ENCODE measurements at regions not wholly inside any gene's neighbourhood (a gene's known extent, or its start where the extent isn't known, plus 50 kb on each side); places are given as distances from the start of the nearest gene placed in this dataset.
"Not testable (repeated sequence)": the region's sequence is repeated elsewhere in the genome, so short reads cannot be mapped to it uniquely, and the experiment has no call there.

GRCh38 chr7:131944556-131945069 is 388.2 kb upstream of the PODXL start:
- ATAC-seq (no peak), DNase-seq (ENCODE audit: missing footprints) (no peak)
- intact Hi-C loops (cut with DNase I) = loop anchor here (2.0 to 5.0 kb wide), 3 partner anchors 103 to 636 kb away; no protein-coding TSS in a partner anchor

GRCh38 chr7:131943646-131944045 is 387.2 kb upstream of the PODXL start:
- intact Hi-C loops (cut with DNase I) = loop anchor here (2.0 kb wide), 1 partner anchor 637 kb away; no protein-coding TSS in a partner anchor
- DNase-seq (ENCODE audit: missing footprints) (no peak), ATAC-seq (no peak)

- intact Hi-C loops (cut with DNase I) = no loop called here
- ATAC-seq = no peak
- DNase-seq (ENCODE audit: missing footprints) = no peak
These were observed 386.8 kb upstream of the PODXL start for GRCh38 chr7:131943211-131943610.

GRCh38 chr7:131942287-131943150 is 386.1 kb upstream of the PODXL start:
- intact Hi-C loops (cut with DNase I) = no loop called here
- no peak for ATAC-seq
- DNase-seq (ENCODE audit: missing footprints) = no peak

GRCh38 chr7:131941291-131941690 is 384.9 kb upstream of the PODXL start:
- ATAC-seq = no peak
- intact Hi-C loops (cut with DNase I) = no loop called here
- no peak for DNase-seq (ENCODE audit: missing footprints)

GRCh38 chr7:131940621-131941165 is 384.3 kb upstream of the PODXL start:
- intact Hi-C loops (cut with DNase I) = no loop called here
- ATAC-seq (no peak), DNase-seq (ENCODE audit: missing footprints) (no peak)

- intact Hi-C loops (cut with DNase I); ATAC-seq; DNase-seq (ENCODE audit: missing footprints): not testable (repeated sequence)
These were observed 382.4 kb upstream of the PODXL start for GRCh38 chr7:131938788-131939187.

GRCh38 chr7:131937868-131938267 is 381.4 kb upstream of the PODXL start:
- intact Hi-C loops (cut with DNase I) = no loop called here
- ATAC-seq (no peak), DNase-seq (ENCODE audit: missing footprints) (no peak)

GRCh38 chr7:131935180-131935579 is 378.8 kb upstream of the PODXL start:
- ATAC-seq = no peak
- intact Hi-C loops (cut with DNase I) = no loop called here

GRCh38 chr7:131934452-131934851 is 378.0 kb upstream of the PODXL start:
- no peak for DNase-seq (ENCODE audit: missing footprints)
- intact Hi-C loops (cut with DNase I) = no loop called here
- ATAC-seq = no peak

More at GRCh38 chr7:131935180-131935579, 378.8 kb upstream of the PODXL start:
- DNase-seq (ENCODE audit: missing footprints) = no peak

- ATAC-seq (no peak), DNase-seq (ENCODE audit: missing footprints) (no peak)
- intact Hi-C loops (cut with DNase I) = no loop called here
These were observed 377.4 kb upstream of the PODXL start for GRCh38 chr7:131933751-131934289.

- ATAC-seq; DNase-seq (ENCODE audit: missing footprints); intact Hi-C loops (cut with DNase I): not testable (repeated sequence)
These were observed 376.8 kb upstream of the PODXL start for GRCh38 chr7:131933219-131933618.

- no peak for ATAC-seq
- intact Hi-C loops (cut with DNase I) = no loop called here
- DNase-seq (ENCODE audit: missing footprints) = no peak
These were observed 375.8 kb upstream of the PODXL start for GRCh38 chr7:131932271-131932670.

GRCh38 chr7:131931370-131931769 is 374.9 kb upstream of the PODXL start:
- ATAC-seq = no peak
- intact Hi-C loops (cut with DNase I) = no loop called here

GRCh38 chr7:131929632-131930031 is 373.2 kb upstream of the PODXL start:
- intact Hi-C loops (cut with DNase I) = no loop called here
- no peak for ATAC-seq
- no peak for DNase-seq (ENCODE audit: missing footprints)

More at GRCh38 chr7:131931370-131931769, 374.9 kb upstream of the PODXL start:
- DNase-seq (ENCODE audit: missing footprints) = no peak

GRCh38 chr7:131927770-131928423 is 371.5 kb upstream of the PODXL start:
- DNase-seq (ENCODE audit: missing footprints) (no peak), ATAC-seq (no peak)
- intact Hi-C loops (cut with DNase I) = no loop called here

GRCh38 chr7:131925636-131926035 is 369.2 kb upstream of the PODXL start:
- intact Hi-C loops (cut with DNase I) = no loop called here

GRCh38 chr7:131924857-131925256 is 368.4 kb upstream of the PODXL start:
- ATAC-seq = no peak
- no peak for DNase-seq (ENCODE audit: missing footprints)
- intact Hi-C loops (cut with DNase I) = no loop called here

More at GRCh38 chr7:131925636-131926035, 369.2 kb upstream of the PODXL start:
- DNase-seq (ENCODE audit: missing footprints) (no peak), ATAC-seq (no peak)

GRCh38 chr7:131922948-131923347 is 366.5 kb upstream of the PODXL start:
- intact Hi-C loops (cut with DNase I); DNase-seq (ENCODE audit: missing footprints): not testable (repeated sequence)

More at GRCh38 chr7:131922948-131923347, 366.5 kb upstream of the PODXL start:
- not testable (repeated sequence) for ATAC-seq

Data from Right ventricle myocardium inferior (tissue), 1 donor.